HUES64 (cell line): ENCODE measurements at regions not wholly inside any gene's neighbourhood (a gene's known extent, or its start where the extent isn't known, plus 50 kb on each side); places are given as distances from the start of the nearest gene placed in this dataset.

Experiments
- H3K27ac ChIP-seq: 2 replicates; pipeline ENCODE4 v1.7.0; 2013; ENCODE audit warnings: low read depth, low read length, inconsistent platforms
- H3K27me3 ChIP-seq: 2 replicates; pipeline ENCODE4 v1.6.1; 2013; ENCODE audit warnings: mild to moderate bottlenecking, low read length; ENCODE audit not compliant: insufficient read depth
- H3K36me3 ChIP-seq: 2 replicates; pipeline ENCODE4 v1.6.1; 2013; ENCODE audit warnings: mild to moderate bottlenecking, low read length; ENCODE audit not compliant: insufficient read depth
- H3K4me1 ChIP-seq: 2 replicates; pipeline ENCODE4 v1.6.1; 2013; ENCODE audit warnings: mild to moderate bottlenecking, low read length, moderate library complexity; ENCODE audit not compliant: insufficient read depth
- H3K4me3 ChIP-seq: 2 replicates; pipeline ENCODE4 v1.5.1; 2013; ENCODE audit warnings: mild to moderate bottlenecking, low read length, moderate library complexity
- H3K9ac ChIP-seq: 2 replicates; pipeline ENCODE4 v1.6.1; 2013; ENCODE audit warnings: mild to moderate bottlenecking, low read depth, low read length
- H3K9me3 ChIP-seq: 2 replicates; pipeline ENCODE4 v1.6.1; 2013; ENCODE audit warnings: low read depth, low read length; ENCODE audit not compliant: insufficient read depth
- WGBS: fragments of 150-250, 120-280 bp; methylation state at CpG from one replicate; pipeline ENCODE4 v1.1.7; 2013; ENCODE audit warnings: missing lambda C conversion rate; 5-methylcytosine and 5-hydroxymethylcytosine counted together

GRCh38 chr4:108399610-108400265, 220.6 kb upstream of the RPL34 start:
- no peaks in the 10 kb centered on the region for H3K36me3 ChIP-seq
- H3K9me3 ChIP-seq: no peaks in the 10 kb centered on the region
- WGBS: 95% methylated on average over 12 of the region's 12 CpGs
- peaks cover 6% of the 10 kb centered on the region for H3K4me1 ChIP-seq
- no peak overlapping the region for H3K4me3 ChIP-seq
- H3K9ac ChIP-seq: no peak overlapping the region
- H3K27me3 ChIP-seq: no peaks in the 10 kb centered on the region
- H3K27ac ChIP-seq: no peak overlapping the region

GRCh38 chr4:108398836-108399235, 221.5 kb upstream of the RPL34 start:
- H3K27me3 ChIP-seq: no peaks in the 10 kb centered on the region
- no peak overlapping the region for H3K4me3 ChIP-seq
- H3K4me1 ChIP-seq: peaks cover 6% of the 10 kb centered on the region
- no peak overlapping the region for H3K9ac ChIP-seq
- WGBS: 79% methylated on average over 7 of the region's 7 CpGs
- H3K9me3 ChIP-seq: no peaks in the 10 kb centered on the region
- H3K36me3 ChIP-seq: no peaks in the 10 kb centered on the region
- no peak overlapping the region for H3K27ac ChIP-seq

GRCh38 chr4:108398316-108398715, 222.1 kb upstream of the RPL34 start:
- no peaks in the 10 kb centered on the region for H3K9me3 ChIP-seq
- no peak overlapping the region for H3K27ac ChIP-seq
- no peak overlapping the region for H3K4me3 ChIP-seq
- no peaks in the 10 kb centered on the region for H3K36me3 ChIP-seq
- peaks cover 6% of the 10 kb centered on the region for H3K4me1 ChIP-seq
- no peaks in the 10 kb centered on the region for H3K27me3 ChIP-seq
- H3K9ac ChIP-seq: no peak overlapping the region
- WGBS: 92% methylated on average over 11 of the region's 11 CpGs

- Histone ChIP-seq H3K4me3 (no peak overlapping the region), H3K27ac (no peak overlapping the region), H3K4me1 (peaks cover 6% of the 10 kb centered on the region), H3K36me3 (no peaks in the 10 kb centered on the region), H3K9ac (no peak overlapping the region), H3K9me3 (no peaks in the 10 kb centered on the region), H3K27me3 (no peaks in the 10 kb centered on the region)
- 92% methylated on average over 5 of the region's 5 CpGs for WGBS
Measured at GRCh38 chr4:108397850-108398249, 222.5 kb upstream of the RPL34 start.

- Histone ChIP-seq H3K9me3 (no peaks in the 10 kb centered on the region), H3K27me3 (no peaks in the 10 kb centered on the region), H3K27ac (no peak overlapping the region), H3K4me3 (no peak overlapping the region), H3K9ac (no peak overlapping the region), H3K4me1 (peaks cover 6% of the 10 kb centered on the region), H3K36me3 (no peaks in the 10 kb centered on the region)
- 75% methylated on average over 2 of the region's 2 CpGs for WGBS
Measured at GRCh38 chr4:108396900-108397497, 223.4 kb upstream of the RPL34 start.

GRCh38 chr4:108395786-108396185, 224.6 kb upstream of the RPL34 start:
- Histone ChIP-seq H3K36me3 (no peaks in the 10 kb centered on the region), H3K9ac (no peak overlapping the region), H3K9me3 (no peaks in the 10 kb centered on the region), H3K27me3 (no peaks in the 10 kb centered on the region), H3K4me1 (peaks cover 6% of the 10 kb centered on the region), H3K4me3 (no peak overlapping the region), H3K27ac (no peak overlapping the region)

GRCh38 chr4:108393890-108394472, 225.2 kb upstream of the LEF1 start:
- Histone ChIP-seq H3K27me3 (no peaks in the 10 kb centered on the region), H3K27ac (no peak overlapping the region), H3K4me3 (no peak overlapping the region), H3K9me3 (no peaks in the 10 kb centered on the region), H3K4me1 (peaks cover 6% of the 10 kb centered on the region), H3K9ac (no peak overlapping the region), H3K36me3 (no peaks in the 10 kb centered on the region)
- WGBS: 88% methylated on average over 1 of the region's 1 CpG

- Histone ChIP-seq H3K27me3 (no peaks in the 10 kb centered on the region), H3K27ac (no peak overlapping the region), H3K4me1 (peaks cover 6% of the 10 kb centered on the region), H3K9me3 (no peaks in the 10 kb centered on the region), H3K9ac (no peak overlapping the region), H3K4me3 (no peak overlapping the region), H3K36me3 (no peaks in the 10 kb centered on the region)
- WGBS: 95% methylated on average over 3 of the region's 3 CpGs
Measured at GRCh38 chr4:108391701-108392455, 223.1 kb upstream of the LEF1 start.

- Histone ChIP-seq H3K36me3 (no peaks in the 10 kb centered on the region), H3K27ac (no peak overlapping the region), H3K4me1 (no peaks in the 10 kb centered on the region), H3K27me3 (no peaks in the 10 kb centered on the region), H3K4me3 (no peak overlapping the region), H3K9me3 (no peaks in the 10 kb centered on the region), H3K9ac (no peak overlapping the region)
- WGBS: 67% methylated on average over 1 of the region's 2 CpGs
Measured at GRCh38 chr4:108385076-108385475, 216.3 kb upstream of the LEF1 start.

- no peak overlapping the region for H3K27ac ChIP-seq
- H3K4me1 ChIP-seq: no peaks in the 10 kb centered on the region; the same call in 1 of the 2 replicates
- H3K36me3 ChIP-seq: no peaks in the 10 kb centered on the region
- H3K27me3 ChIP-seq: no peaks in the 10 kb centered on the region
- no peak overlapping the region for H3K4me3 ChIP-seq
- no peak overlapping the region for H3K9ac ChIP-seq
- no peaks in the 10 kb centered on the region for H3K9me3 ChIP-seq
- 93% methylated on average over 1 of the region's 1 CpG for WGBS
Measured at GRCh38 chr4:108384544-108384943, 215.8 kb upstream of the LEF1 start.

GRCh38 chr4:108383157-108383556, 214.4 kb upstream of the LEF1 start:
- WGBS: 96% methylated on average over 3 of the region's 4 CpGs
- Histone ChIP-seq H3K9me3 (no peaks in the 10 kb centered on the region), H3K27ac (no peak overlapping the region), H3K36me3 (no peaks in the 10 kb centered on the region), H3K4me3 (no peak overlapping the region), H3K9ac (no peak overlapping the region), H3K4me1 (no peaks in the 10 kb centered on the region; the same call in 1 of the 2 replicates), H3K27me3 (no peaks in the 10 kb centered on the region)
